Prostate gland (tissue), 2 donors: ENCODE measurements at regions not wholly inside any gene's neighbourhood (a gene's known extent, or its start where the extent isn't known, plus 50 kb on each side); places are given as distances from the start of the nearest gene placed in this dataset.

ENCODE experiments used
- DNase-seq: peaks from one replicate; pipeline ENCODE4 v3.0.0-alpha.2; 2019; ENCODE audit warnings: low spot score
- H3K27ac ChIP-seq, 2 donors: fragments of 200-600 bp; sonication (generic); 2 replicates each; pipeline ENCODE4 v1.5.1; 2017 to 2019
- H3K27me3 ChIP-seq: fragments of 200-600 bp; sonication (generic); replicated peaks from 2 replicates; pipeline ENCODE4 v1.5.1; 2019; ENCODE audit not compliant: insufficient read depth
- H3K36me3 ChIP-seq, 2 donors: fragments of 200-600 bp; sonication (generic); 1 replicate in 1 of 2; 2 replicates in 1 of 2; pipeline versions ENCODE4 v1.5.1 to v1.8.1; 2017 to 2019
- H3K4me1 ChIP-seq: fragments of 200-600 bp; sonication (generic); replicated peaks from 2 replicates; pipeline ENCODE4 v1.5.1; 2019
- H3K4me3 ChIP-seq, 2 donors: fragments of 200-600 bp; sonication (generic); 2 replicates each; pipeline ENCODE4 v1.5.1; 2017 to 2019
- H3K9me3 ChIP-seq: fragments of 200-600 bp; sonication (generic); 2 replicates; pipeline ENCODE4 v1.5.1; 2017
- POLR2A ChIP-seq: fragments of 450-650 bp; IDR thresholded peaks from one replicate; pipeline ENCODE4 v1.6.1; 2016; ENCODE audit warnings: antibody characterized with exemption, mild to moderate bottlenecking
- POLR2AphosphoS5 ChIP-seq: sonication (generic); formaldehyde crosslinking; IDR thresholded peaks from one replicate; pipeline ENCODE4 v1.6.1; 2017; ENCODE audit warnings: antibody characterized with exemption
- WGBS: methylation state at CpG from one replicate; pipeline ENCODE4 v1.1.5; 2018; 5-methylcytosine and 5-hydroxymethylcytosine counted together
- intact Hi-C: fragments of 100-400 bp; cut with DNase I; formaldehyde crosslinking; loops from one replicate; pipeline ENCODE4 v1.14.2; 2022
- TF ChIP-seq, protein P1 (sequence below), 4 experiments: fragments of 200-600 bp in 2 of 4; fragments of 450-650 bp in 2 of 4; sonication (generic) in 2 of 4; IDR thresholded peaks; 1 replicate in 3 of 4; 2 replicates in 1 of 4; pipeline ENCODE4 v1.5.1; 2016 to 2019; ENCODE audit warnings: antibody characterized with exemption in 4 of 4, mild to moderate bottlenecking in 2 of 4, moderate library complexity in 2 of 4

DNA sequence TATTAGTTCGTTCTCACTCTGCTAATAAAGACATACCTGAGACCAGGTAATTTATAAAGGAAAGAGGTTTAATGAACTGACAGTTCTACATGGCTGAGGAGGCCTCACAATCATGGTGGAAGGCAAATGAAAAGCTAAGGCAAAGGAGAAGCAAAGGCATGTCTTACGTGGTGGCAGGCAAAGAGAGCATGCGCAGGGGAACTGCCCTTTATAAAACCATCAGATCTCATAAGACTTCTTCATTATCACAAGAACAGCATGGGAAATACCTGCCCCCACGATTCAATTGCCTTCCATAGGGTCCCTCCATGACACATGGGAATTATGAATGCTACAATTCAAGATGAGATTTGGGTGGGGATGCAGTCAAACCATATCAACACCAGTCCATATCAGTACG is 133.5 kb downstream of the ZNF621 start:
- 77% methylated on average over 5 of the region's 5 CpGs for WGBS
- Histone ChIP-seq H3K27me3 (no peaks in the 10 kb centered on the region), H3K36me3 (no peaks in the 10 kb centered on the region), H3K4me1 (no peaks in the 10 kb centered on the region), H3K9me3 (no peaks in the 10 kb centered on the region), H3K27ac (no peak overlapping the region), H3K4me3 (no peak overlapping the region)
- DNase-seq = no peak
- intact Hi-C loops = no loop called here
- no peak for TF ChIP-seq POLR2AphosphoS5
- no peak for TF ChIP-seq POLR2A
- TF ChIP-seq, protein P1, sequence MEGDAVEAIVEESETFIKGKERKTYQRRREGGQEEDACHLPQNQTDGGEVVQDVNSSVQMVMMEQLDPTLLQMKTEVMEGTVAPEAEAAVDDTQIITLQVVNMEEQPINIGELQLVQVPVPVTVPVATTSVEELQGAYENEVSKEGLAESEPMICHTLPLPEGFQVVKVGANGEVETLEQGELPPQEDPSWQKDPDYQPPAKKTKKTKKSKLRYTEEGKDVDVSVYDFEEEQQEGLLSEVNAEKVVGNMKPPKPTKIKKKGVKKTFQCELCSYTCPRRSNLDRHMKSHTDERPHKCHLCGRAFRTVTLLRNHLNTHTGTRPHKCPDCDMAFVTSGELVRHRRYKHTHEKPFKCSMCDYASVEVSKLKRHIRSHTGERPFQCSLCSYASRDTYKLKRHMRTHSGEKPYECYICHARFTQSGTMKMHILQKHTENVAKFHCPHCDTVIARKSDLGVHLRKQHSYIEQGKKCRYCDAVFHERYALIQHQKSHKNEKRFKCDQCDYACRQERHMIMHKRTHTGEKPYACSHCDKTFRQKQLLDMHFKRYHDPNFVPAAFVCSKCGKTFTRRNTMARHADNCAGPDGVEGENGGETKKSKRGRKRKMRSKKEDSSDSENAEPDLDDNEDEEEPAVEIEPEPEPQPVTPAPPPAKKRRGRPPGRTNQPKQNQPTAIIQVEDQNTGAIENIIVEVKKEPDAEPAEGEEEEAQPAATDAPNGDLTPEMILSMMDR (IDR thresholded peaks at IDR 0.05) = no peak

DNA sequence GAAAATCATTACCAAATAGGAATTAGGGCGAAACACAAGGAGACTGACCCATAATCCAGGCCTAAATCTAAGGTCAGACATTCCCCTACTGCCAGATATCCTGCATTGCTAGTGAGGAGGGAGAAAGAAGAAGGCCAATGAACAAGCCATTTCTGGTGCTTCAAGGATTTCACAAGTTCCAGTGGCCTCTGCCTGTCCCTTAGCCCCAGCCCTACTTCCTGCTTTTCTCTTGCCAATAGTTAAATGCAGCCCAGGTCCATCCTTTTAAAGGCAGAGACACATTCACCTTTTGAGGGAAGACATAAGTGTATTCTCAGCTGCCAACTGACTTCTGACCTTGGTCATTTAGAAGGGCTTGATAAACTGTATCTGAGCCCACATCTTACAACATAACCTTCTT is 135.8 kb downstream of the ZNF621 start:
- no peak overlapping the region for H3K4me3 ChIP-seq
- no peak for DNase-seq
- H3K27ac ChIP-seq = no peak overlapping the region
- H3K36me3 ChIP-seq = no peaks in the 10 kb centered on the region
- intact Hi-C loops = no loop called here
- 95% methylated on average over 1 of the region's 1 CpG for WGBS
- no peaks in the 10 kb centered on the region for H3K27me3 ChIP-seq
- H3K9me3 ChIP-seq = no peaks in the 10 kb centered on the region
- TF ChIP-seq POLR2A = no peak
- TF ChIP-seq, protein P1 (IDR thresholded peaks at IDR 0.05) = no peak
- TF ChIP-seq POLR2AphosphoS5 = no peak
- H3K4me1 ChIP-seq = no peaks in the 10 kb centered on the region

DNA sequence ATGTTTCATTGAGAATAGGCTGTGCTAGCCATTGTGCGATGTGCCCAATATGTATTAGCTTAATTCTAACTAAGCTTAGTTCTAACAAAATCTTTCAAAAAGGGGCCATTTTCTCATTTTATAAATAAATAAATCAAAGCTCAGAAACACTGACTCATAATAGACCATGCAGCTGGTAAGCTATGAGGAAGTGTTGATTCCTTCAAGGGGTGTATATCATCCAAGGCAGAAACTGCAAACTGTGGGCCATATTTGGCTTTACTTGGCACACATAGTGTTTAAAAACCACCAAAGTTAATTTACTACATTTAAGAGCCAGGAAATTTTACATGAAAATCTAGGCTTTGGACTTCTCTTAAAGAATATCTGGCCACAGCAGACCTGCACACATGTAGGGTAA is 136.5 kb downstream of the ZNF621 start:
- TF ChIP-seq POLR2AphosphoS5 (no peak), POLR2A (no peak)
- TF ChIP-seq, protein P1 (IDR thresholded peaks at IDR 0.05) = no peak
- Histone ChIP-seq H3K9me3 (no peaks in the 10 kb centered on the region), H3K4me1 (no peaks in the 10 kb centered on the region), H3K36me3 (no peaks in the 10 kb centered on the region), H3K27me3 (no peaks in the 10 kb centered on the region), H3K4me3 (no peak overlapping the region), H3K27ac (no peak overlapping the region)
- intact Hi-C loops = no loop called here
- 100% methylated on average over 1 of the region's 1 CpG for WGBS
- no peak for DNase-seq

DNA sequence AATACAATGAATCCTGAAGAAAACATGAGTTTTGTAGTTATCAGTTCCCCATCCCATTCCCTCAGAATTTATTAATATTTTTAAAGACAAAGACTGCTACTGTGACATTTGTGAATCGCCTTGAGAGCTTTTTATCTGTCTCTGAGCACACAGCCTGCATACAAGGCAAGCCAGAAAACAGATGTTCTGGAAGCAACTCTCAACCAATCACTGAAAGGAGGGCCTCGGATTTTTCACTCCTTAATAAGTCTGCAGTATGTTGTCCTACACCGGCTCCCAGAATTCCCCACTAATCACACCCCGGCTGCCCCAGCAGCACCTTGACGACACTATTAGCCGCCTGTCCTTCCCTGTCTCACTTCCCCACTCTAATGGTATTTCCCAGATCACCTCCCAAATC is 138.5 kb downstream of the ZNF621 start:
- intact Hi-C loops = no loop called here
- no peaks in the 10 kb centered on the region for H3K4me1 ChIP-seq
- H3K36me3 ChIP-seq = no peaks in the 10 kb centered on the region
- H3K27me3 ChIP-seq = no peaks in the 10 kb centered on the region
- TF ChIP-seq, protein P1 (IDR thresholded peaks at IDR 0.05) = no peak
- TF ChIP-seq POLR2A (no peak), POLR2AphosphoS5 (no peak)
- H3K9me3 ChIP-seq = no peaks in the 10 kb centered on the region
- no peak overlapping the region for H3K4me3 ChIP-seq
- no peak for DNase-seq
- no peak overlapping the region for H3K27ac ChIP-seq
- 80% methylated on average over 6 of the region's 6 CpGs for WGBS

DNA sequence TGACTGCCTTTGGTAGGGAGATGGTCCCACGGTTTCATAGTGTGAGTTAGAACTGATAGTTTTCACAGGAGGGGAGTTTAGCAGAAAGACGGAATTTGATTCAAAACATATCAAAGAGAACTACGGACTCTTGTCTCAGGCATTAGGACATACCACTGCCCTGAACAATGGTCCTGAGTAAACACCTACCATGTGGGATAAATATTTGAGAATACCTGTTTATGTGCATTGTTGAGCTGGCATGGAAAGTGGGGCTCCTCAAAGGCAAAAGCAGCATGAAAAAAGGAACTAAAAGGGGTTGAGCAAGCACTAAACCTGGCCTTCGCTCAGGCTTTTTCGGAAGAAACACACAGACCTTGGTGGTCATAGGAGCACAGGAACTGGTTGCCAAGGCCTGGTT is 144.4 kb downstream of the ZNF621 start:
- TF ChIP-seq POLR2AphosphoS5 (no peak), POLR2A (no peak)
- TF ChIP-seq, protein P1 (IDR thresholded peaks at IDR 0.05) = no peak
- Histone ChIP-seq H3K9me3 (no peaks in the 10 kb centered on the region), H3K27me3 (no peaks in the 10 kb centered on the region), H3K27ac (no peak overlapping the region), H3K36me3 (no peaks in the 10 kb centered on the region), H3K4me1 (no peaks in the 10 kb centered on the region), H3K4me3 (no peak overlapping the region)
- WGBS = 79% methylated on average over 5 of the region's 5 CpGs
- intact Hi-C loops = no loop called here
- DNase-seq = no peak
